Fibroblast of skin of right biceps (primary cell): ENCODE measurements at regions not wholly inside any gene's neighbourhood (a gene's known extent, or its start where the extent isn't known, plus 50 kb on each side); places are given as distances from the start of the nearest gene placed in this dataset.
"Not testable (repeated sequence)": the region's sequence is repeated elsewhere in the genome, so short reads cannot be mapped to it uniquely, and the experiment has no call there.

Experiments
- DNase-seq: peaks from one replicate; pipeline ENCODE4 v3.0.0-alpha.2; 2013

DNA sequence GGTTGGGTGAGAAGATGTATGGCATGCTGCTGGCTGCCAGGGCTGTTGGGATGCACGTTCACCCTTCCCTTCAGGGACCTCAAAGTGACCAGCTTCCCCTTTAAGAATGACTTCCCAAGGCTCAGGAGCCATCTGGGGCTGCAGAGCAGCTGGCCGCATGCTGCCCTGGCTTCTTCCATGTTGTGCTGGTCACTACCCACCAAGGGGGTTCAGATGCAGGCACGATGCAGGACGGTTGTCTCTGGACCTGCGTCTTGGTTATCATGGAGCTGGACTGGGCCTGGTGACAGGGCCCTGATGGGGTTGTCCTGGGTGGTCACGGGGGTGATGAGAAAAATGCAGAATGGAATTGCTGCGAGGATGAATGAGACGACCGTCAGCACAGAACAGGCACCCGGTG, 297.8 kb downstream of the POTED start:
- not testable (repeated sequence) for DNase-seq

DNA sequence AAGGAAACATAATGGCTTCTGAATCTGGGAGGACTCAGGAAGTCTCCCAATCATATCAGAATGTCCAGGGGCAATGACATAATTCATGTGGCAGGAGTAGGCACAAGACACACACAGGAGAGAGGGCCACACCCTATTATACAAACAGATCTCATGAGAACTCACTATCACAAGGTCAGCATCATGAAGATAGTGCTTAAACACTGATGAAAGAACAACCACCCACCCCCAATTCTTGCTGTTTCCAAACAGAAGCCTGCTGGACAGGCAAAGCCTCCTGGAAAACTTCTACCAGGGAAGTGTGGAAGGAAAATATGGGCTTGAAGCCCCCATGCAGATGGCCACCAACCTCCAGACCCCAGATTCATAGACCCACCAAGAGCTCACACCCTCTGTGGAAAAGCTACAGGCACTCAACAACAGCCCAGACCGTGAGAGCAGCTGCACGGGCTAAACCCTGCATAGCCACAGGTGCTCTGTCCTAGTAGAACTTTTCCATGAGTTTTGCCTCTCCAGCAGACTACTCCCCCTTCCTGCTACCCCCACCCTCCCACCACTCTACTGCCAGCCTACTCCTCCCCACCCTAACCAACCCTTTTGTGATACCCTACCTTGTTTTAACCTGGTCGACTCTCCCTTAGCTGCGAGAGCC, 287.1 kb downstream of the POTED start:
- not testable (repeated sequence) for DNase-seq

DNA sequence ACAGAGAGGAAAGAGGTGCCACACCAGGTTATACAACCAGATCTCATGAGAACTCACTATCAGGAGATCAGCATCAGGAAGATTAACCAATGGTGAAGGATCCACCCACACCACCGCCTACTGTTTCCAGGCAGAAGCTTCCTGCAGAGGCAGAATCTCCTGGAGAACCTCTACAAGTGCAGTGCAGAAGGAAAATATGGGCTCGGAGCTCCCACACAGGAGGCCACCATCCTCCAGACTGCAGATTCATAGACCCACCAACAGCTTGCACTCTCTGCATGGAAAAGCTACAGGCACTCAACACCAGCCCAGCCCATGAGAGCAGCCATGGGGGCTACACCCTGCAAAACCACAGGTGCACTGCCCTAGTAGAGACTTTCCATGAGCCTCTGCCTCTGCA, 284.0 kb downstream of the POTED start:
- DNase-seq, result not testable (repeated sequence)

DNA sequence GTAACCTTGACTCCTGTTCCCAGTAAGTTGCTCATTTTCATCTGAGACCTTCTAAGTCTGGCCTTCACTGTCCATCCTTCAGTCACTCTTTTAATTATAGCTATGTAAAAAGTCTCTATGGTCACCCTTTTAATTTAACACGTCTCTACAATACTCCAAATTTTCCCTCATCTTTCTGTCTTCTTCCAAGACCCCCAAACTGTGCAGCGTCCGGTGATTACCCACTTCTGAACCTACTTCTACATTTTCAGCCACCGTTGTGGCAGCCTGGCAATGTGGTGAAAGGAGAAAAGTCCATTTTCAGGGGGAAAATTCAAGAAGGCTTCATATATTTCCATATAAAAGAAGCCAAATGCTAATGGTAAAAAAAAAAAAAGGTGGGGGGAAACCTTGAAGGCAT, 283.4 kb downstream of the POTED start:
- not testable (repeated sequence) for DNase-seq

DNA sequence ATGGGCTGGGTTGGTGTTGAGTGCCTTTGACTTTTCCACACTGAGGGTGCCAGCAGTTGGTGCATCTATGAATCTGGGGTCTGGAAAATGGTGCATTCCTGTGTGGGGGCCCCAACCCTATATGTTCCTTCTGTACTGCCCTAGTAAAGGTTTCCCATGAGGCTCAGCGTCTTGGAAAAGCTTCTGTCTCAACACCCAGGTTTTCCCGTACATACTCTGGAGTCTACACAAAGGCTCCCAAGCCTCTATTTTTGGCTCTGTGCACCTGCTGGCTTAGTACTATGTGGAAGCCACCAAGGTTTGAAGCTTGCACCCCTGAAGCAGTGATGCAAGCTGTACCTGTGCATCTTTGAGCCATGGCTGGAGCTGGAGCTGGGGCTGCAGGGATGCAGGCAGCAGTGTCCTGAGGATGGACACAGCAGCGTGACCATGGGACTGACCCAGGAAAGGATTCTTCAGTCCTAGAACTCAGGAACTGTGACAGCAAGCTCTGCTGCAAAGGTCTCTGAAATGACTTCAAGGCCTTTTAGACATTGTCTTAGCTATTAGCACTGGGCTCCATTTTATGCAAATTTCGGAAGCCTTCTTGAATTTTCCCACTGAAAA, 282.7 kb downstream of the POTED start:
- not testable (repeated sequence) for DNase-seq

DNA sequence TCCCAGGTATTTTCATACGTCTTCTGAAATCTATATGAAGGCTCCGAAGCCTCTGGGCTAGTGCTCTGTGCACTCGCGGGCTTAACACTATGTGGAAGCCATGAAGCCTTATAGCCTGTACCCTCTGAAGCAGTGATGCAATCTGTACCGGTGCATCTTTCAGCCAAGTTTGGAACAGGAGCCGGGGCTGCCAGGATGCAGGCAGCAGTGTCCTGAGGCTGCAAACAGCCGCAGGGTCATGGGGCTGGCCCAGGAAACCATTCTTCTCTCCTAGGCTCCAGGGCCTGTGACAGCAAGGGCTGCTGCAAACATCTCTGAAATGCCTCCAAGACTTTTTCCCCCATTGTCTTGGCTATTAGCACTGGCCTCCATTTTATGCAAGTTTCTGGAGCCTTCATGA, 279.6 kb downstream of the POTED start:
- DNase-seq, result not testable (repeated sequence)

DNA sequence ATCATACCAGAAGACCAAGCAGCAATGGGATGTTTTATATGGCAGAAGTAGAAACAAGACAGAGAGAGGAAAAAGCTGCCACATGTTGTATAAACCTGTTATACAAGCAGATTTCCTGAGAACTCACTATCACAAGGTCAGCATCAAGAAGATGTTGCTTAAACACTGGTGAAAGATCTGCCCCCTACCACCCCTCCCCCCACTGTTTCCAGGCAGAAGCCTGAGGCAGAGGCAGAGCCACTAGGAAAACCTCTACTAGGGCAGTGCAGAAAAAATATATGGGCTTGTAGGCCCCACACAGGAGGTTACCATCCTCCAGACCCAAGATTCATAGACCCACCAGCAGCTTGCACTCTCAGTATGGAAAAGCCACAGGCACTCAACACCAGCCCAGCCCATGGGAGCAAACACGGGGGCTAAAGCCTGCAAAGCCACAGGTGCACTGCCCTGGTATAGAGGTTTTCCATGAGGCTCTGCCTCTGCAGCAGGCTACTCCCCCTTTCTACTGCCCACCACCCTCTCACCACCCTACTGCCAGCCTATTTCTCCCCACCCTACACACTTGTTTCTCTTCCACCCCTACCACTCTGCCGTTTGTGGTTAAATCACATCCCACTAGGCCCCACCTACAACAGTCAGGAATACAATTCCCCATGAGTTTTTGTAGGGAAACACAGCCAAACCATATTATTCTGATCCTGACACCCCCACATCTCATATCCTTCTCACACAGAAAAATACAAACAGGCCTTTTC, 274.2 kb downstream of the POTED start:
- not testable (repeated sequence) for DNase-seq

DNA sequence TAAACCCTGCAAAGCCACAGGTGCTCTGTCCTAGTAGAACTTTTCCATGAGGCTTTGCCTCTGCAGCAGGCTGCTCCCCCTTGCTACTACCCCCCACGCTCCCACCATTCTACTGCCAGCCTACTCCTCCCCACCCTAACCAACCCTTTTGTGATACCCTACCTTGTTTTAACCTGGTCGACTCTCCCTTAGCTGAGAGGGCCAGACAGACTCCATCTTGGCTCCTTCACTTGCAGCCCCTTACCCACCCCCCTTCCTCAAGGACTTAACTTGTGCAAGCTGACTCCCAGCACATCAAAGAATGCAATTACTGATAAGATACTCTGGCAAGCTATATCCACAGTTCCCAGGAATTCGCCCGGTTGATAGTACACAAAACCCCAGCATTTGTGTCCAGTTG, 267.9 kb downstream of the POTED start:
- not testable (repeated sequence) for DNase-seq

DNA sequence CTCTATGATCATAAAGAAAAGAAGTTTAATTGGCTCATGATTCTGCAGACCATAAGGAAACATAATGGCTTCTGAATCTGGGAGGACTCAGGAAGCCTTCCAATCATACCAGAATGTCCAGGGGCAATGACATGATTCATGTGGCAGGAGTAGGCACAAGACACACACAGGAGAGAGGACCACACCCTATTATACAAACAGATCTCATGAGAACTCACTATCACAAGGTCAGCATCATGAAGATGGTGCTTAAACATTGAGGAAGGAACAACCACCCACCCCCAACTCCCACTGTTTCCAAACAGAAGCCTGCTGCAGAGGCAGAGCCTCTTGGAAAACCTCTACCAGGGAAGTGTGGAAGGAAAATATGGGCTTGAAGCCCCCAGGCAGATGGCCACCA, 267.4 kb downstream of the POTED start:
- DNase-seq, result not testable (repeated sequence)

DNA sequence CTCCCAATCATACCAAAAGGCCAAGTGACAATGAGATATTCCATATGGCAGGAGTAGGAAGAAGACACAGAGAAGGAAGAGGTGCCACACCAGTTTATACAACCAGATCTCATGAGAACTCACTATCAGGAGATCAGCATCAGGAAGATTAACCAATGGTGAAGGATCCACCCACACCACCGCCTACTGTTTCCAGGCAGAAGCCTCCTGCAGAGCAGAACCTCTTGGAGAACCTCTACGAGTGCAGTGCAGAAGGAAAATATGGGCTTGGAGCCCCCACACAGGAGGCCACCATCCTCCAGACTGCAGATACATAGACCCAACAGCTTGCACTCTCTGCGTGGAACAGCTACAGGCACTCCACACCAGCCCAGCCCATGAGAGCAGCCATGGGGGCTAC, 264.4 kb downstream of the POTED start:
- not testable (repeated sequence) for DNase-seq

DNA sequence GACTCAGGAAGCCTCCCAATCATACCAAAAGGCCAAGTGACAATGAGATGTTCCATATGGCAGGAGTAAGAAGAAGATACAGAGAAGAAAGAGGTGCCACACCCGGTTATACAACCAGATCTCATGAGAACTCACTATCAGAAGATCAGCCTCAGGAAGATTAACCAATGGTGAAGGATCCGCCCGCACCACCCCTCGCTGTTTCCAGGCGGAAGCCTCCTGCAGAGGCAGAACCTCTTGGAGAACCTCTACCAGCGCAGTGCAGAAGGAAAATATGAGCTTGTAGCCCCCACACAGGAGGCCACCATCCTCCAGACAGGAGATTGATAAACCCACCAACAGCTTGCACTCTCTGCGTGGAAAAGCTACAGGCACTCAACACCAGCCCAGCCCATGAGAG, 245.1 kb downstream of the POTED start:
- DNase-seq, result no peak

DNA sequence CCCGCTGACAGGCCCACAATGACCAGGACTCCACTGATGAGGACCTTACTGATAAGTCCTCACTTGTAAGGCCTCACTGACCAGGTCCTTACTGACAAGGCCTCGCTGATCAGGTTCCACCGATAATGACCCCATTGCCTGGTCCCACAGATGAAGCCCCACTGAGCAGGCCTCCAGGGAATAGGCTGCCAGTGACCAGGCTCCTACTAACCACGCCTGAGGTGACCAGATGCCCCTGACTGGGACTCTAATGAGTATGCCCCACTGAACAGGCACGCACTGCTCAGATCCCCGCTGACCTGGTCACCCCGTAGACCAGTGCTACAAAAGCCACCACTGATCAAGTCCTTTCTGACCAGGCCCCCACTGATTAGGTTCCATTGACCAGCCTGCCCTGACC, 241.2 kb downstream of the POTED start:
- DNase-seq, result not testable (repeated sequence)

DNA sequence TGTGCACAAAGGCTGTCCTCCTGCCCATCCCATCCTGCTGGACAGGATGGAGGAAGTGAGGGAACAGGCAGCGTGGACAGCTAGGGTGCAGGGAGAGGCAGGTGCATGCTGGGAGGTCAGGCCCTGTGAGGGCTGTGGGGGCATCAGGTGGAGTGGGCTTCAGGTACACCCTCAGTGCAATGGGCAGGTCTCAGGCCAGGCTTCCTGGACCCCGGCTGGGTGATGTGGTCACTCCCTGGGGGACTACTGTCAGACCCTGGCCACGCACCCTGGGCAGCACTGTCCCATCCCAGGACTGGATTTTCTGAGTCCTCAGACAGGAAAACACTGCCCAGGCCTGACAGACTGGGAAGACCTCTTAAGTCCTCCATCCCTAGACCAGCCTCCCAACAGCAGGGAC, 239.9 kb downstream of the POTED start:
- not testable (repeated sequence) for DNase-seq

DNA sequence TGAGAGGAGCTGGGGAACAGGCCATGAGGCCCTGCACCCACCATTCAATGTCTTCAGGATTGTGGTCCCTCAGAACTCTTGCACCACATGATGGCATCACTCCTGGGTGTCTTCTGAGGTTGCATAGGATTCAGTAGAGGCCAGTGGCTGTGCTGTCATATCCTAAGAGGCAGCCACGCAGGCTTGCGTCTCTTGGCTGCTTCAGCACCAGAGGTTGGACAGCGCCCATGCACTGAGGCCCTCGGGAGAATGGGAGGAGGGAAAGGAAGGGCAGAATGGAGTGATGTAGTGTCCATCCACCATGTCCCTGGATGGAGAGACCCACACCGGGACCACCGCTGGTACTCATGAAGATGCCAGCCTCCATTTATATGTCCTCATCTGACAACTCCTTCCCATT, 237.1 kb downstream of the POTED start:
- DNase-seq, result not testable (repeated sequence)

DNA sequence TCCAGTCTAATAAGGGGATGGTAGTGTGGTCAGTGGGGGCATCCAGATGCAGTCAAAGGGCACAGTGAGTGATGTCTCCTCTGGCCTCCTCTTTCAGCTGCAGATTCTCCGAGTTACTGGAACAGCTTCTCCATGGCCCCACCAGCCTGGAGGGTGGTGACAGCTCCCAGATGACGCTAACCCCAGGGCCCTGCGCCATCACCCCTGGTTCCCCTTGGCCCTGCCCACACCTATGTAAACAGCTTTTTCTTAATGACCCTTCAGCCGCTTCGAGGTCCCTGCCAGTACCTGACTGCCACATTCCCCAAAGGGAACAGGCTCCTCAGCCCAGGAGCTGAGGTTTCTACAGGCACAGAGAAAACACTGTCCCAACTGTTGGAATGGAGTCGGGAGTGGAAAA, 235.0 kb downstream of the POTED start:
- not testable (repeated sequence) for DNase-seq

DNA sequence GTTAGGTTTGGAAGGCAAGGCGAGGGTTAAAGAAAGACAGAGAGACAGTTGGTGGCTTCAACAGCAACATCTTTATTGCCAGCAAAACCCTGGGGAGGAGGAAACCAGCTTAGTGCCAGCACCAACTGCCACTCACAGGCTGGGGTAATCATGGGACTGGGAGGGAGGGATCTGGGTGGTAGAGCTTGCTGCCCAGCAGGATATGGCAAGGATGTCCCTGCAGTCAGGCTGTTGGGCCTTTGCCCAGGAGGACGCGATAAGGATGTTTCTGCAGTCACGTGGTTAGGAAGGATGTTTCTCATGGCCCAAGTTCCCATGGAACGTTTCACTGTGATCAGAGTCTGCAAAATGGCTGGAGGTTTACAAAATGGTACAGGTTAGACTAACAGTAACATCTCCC, 233.5 kb downstream of the POTED start:
- not testable (repeated sequence) for DNase-seq

DNA sequence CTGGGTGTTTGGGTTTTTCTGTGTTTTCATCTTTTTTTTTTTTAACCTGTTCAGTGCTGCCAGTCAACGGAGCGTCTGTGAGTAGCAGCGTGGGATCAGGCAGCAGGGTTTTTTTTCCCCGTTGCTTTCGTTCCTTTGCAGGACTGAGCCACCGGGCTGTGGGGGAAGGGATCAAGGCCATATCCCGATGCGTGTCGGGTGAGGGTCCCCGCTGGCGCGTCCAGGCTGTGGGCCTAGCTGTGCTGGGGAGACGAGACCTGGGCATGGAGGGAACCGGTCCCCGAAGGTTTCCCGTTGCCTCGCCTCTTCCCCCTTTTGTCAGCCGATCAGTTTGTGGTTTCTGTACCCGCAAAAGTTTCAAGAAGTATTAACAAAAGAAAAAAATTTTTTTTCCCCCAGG, 218.1 kb downstream of the POTED start:
- DNase-seq, result not testable (repeated sequence)

DNA sequence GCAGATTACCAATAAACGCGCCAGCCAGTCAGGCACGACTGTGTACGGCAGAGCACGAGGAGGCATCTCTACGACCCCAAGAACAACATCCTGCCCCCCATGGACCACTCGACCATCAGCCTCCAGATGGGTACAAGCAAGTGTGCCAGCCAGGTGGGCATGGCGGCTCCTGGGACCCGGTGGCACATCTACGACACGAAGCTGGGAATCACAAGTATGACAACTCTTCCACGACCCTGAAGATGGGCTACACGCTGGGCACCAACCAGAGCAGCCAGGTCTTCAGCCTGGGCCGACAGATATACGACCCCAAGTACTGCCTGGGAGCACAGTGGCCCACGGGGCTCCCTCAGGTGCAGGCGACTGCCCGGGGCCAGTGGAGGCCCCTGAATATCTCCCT, 217.6 kb downstream of the POTED start:
- DNase-seq, result no peak

DNA sequence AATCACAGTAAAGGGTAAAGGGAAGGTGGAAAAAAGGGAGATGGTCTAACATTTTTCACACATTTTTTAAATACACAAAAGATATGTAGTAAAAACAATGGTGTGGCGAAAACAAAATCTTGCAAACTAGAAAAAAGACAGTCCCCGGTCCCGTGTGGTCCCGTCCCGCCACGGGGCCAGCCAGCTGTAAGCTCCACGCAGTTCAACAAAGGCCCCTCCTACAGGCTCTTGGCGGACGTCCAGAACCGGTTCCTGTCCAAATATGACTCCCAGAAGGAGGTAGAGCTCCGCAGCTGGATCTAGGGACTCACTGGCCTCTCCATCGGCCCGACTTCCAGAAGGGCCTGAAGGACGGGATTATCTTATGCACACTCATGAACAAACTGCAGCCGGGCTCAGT, 216.9 kb downstream of the POTED start:
- DNase-seq, result not testable (repeated sequence)

DNA sequence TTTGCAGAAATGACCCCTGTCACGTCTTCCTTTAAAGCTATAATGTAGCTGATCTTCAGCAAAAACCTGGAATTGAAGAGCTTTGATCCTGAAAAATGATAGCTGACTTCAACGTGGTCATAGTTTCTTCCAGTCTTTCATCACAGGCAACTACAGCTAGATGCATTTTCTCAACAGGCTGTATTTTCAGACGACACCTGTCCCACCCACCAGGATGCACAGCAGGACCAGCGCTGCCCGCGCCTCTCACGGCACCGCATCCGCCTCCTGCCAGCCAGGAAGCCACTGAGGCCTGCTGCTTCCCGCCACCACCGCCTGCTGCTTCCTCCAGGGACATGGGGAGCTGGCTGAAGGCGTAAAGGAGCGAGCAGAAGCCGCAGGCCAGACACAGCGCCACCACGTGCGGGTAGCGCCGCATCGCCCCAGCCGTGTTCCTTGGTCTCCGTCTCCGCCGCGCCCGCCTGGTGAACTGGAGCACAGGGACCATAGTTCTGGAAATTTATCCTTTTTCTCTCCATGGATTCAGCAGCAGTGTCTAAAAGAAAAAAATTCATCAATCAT, 215.7 kb downstream of the POTED start:
- not testable (repeated sequence) for DNase-seq

DNA sequence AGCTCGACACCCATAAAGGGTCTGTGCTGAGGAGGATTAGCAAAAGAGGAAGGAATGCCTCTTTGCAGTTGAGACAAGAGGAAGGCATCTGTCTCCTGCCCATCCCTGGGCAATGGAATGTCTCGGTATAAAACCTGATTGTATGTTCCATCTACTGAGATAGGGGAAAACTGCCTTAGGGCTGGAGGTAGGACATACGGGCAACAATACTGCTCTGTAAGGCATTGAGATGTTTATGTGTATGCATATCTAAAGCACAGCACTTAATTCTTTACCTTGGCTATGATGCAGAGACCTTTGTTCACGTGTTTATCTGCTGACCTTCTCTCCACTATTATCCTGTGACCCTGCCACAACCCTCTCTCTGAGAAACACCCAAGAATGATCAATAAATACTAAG, 210.7 kb downstream of the POTED start:
- not testable (repeated sequence) for DNase-seq

DNA sequence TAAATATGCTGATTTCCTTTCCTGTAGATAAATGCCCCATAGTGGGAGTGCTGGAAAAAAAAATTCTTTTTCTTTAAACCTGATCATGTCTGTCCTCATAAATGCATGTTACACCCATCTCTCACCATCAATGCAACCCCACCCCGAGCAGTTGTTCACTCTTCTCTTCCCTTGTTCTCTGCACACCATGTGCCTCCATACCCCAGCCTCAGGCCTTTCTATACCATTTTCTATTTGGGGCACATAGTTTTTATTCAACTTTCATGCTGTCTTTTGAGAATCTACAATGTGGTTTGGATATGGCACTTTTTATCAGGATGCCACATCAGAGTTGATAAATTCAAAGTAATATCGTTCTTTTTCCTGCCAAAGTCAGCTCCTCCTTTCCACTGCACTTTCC, 202.6 kb downstream of the POTED start:
- DNase-seq, result not testable (repeated sequence)

DNA sequence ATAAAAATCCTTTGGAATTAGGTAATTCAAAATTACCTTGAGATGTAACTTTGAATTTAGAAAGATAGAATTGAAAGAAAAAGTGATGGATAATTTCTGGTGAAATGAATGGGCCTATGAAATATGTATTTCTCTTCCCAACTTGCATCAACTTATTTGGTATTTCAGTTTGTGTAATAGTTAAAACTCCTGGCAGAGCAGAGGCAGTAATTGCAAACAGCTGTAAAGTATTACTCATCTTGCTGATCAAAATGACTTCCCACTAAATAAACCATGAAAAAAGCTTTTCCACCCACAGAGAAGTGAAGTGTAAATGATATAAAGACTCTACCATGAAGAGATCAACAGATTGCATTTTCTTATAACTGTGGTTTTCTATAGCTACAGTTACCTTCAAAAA, 201.0 kb downstream of the POTED start:
- DNase-seq, result not testable (repeated sequence)

DNA sequence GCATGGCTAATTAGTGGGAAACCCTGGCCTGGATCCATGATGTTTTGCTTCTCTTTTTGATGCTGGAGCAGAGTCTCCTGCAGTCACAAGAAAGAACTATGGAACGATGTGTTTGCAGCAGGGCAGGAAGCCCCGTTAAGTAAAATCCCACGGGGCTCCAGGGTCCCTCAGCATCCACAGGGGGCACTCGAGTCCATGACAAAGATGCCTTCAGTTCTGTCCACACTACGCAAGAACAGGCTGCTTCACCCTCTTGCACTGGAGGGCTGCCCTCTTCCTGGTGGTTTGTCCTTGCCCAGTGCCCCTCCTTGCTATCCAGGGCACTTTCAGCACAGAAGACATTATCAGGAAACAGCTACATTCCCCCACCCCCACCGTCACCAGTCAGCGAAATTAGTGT, 196.9 kb downstream of the POTED start:
- not testable (repeated sequence) for DNase-seq
